HepG2 (cell line): ENCODE measurements at regions not wholly inside any gene's neighbourhood (a gene's known extent, or its start where the extent isn't known, plus 50 kb on each side); places are given as distances from the start of the nearest gene placed in this dataset.

Experiments
- ATAC-seq: fragments of 200-7000 bp; cut with Tn5 transposase; 3 replicates; pipeline ENCODE4 v1.9.1; 2020; ENCODE audit warnings: mild to moderate bottlenecking, moderate library complexity
- BruUV-seq: library from RNA; stranded (reverse); fragments of 400-500 nt; replicated peaks from 2 replicates; lab custom pipeline; 2021; lab: Mats Ljungman, UMichigan
- CTCF ChIA-PET: fragments of 300-600 bp; formaldehyde crosslinking; extraction: SDS; loops from one replicate; lab custom pipeline; 2021; ENCODE audit warnings: low total read pairs, inconsistent platforms, low intra/inter-chr PET ratio; lab: Yijun Ruan, JAX
- POLR2A ChIA-PET: fragments of 350-600 bp; sonication (Branson Sonifier 250); formaldehyde crosslinking; loops from one replicate; lab custom pipeline; 2020; ENCODE audit warnings: antibody characterized with exemption, inconsistent platforms; lab: Yijun Ruan, JAX
- DNase-seq: peaks from one replicate; pipeline ENCODE4 v3.0.0-alpha.2; 2015; ENCODE audit warnings: low spot score
- FAIRE-seq: peaks from 3 replicates; lab custom pipeline; 2011; peaks lifted over from hg19 to GRCh38; lab: Jason Lieb, UNC
- H2AFZ ChIP-seq: one replicate; pipeline ENCODE4 v1.6.1; 2011; ENCODE audit warnings: low read length, inconsistent platforms
- H3K27ac ChIP-seq: fragments of 300-600 bp; 3 replicates; pipeline ENCODE4 v1.8.0; 2011; ENCODE audit warnings: mixed run types, mild to moderate bottlenecking, mixed read lengths, low read length, inconsistent platforms; ENCODE audit not compliant: insufficient read depth; ENCODE audit errors: extremely low read length
- H3K27me3 ChIP-seq, 2 experiments: fragments of 200-600 bp in 1 of 2; 2 replicates in 1 of 2; 3 replicates in 1 of 2; pipeline versions ENCODE4 v1.6.0 to v1.8.0; 2011; ENCODE audit warnings: low read length in 2 of 2, mild to moderate bottlenecking in 2 of 2, moderate library complexity in 2 of 2, inconsistent platforms in 1 of 2; ENCODE audit not compliant: insufficient read depth in 2 of 2, control insufficient read depth in 1 of 2
- H3K36me3 ChIP-seq, 2 experiments: fragments of 200-600 bp in 1 of 2; replicated peaks in 1 of 2; 2 replicates in 1 of 2; 3 replicates in 1 of 2; pipeline versions ENCODE4 v1.5.1 to v1.8.0; 2011; ENCODE audit warnings: low read length in 2 of 2, inconsistent platforms in 1 of 2; ENCODE audit not compliant: insufficient read depth in 2 of 2, control insufficient read depth in 1 of 2
- H3K4me1 ChIP-seq: 2 replicates; pipeline ENCODE4 v1.5.1; 2012; ENCODE audit warnings: low read length, inconsistent platforms; ENCODE audit not compliant: insufficient read depth
- H3K4me2 ChIP-seq: 2 replicates; pipeline ENCODE4 v1.6.0; 2011; ENCODE audit warnings: low read depth, low read length, inconsistent platforms
- H3K4me3 ChIP-seq, 3 experiments: fragments of 200-600 bp in 1 of 3; sonication (generic), shearing (Covaris generic) in 1 of 3; replicated peaks in 1 of 3; 2 replicates each; pipeline ENCODE4 v1.5.1; 2011 to 2016; ENCODE audit warnings: low read length in 3 of 3, inconsistent platforms in 2 of 3, low read depth in 2 of 3, mild to moderate bottlenecking in 2 of 3, control low read depth in 1 of 3, mixed read lengths in 1 of 3; ENCODE audit not compliant: insufficient read depth in 1 of 3
- H3K79me2 ChIP-seq: one replicate; pipeline ENCODE4 v1.6.1; 2011; ENCODE audit warnings: low read length, inconsistent platforms; ENCODE audit not compliant: insufficient read depth
- H3K9ac ChIP-seq: 2 replicates; pipeline ENCODE4 v1.6.0; 2011; ENCODE audit warnings: mild to moderate bottlenecking, low read depth, low read length, inconsistent platforms; ENCODE audit not compliant: insufficient read depth
- H3K9me3 ChIP-seq: 2 replicates; pipeline ENCODE4 v1.5.1; 2012; ENCODE audit warnings: mild to moderate bottlenecking, low read length
- H4K20me1 ChIP-seq: 2 replicates; pipeline ENCODE4 v1.6.0; 2011; ENCODE audit warnings: inconsistent platforms, mild to moderate bottlenecking, low read length, moderate library complexity; ENCODE audit not compliant: insufficient read depth
- KDM5B ChIP-seq: sonication (generic); formaldehyde crosslinking; IDR thresholded peaks from 2 replicates; pipeline ENCODE4 v1.4.0; 2020; ENCODE audit warnings: missing genetic modification reagents, mild to moderate bottlenecking, borderline replicate concordance
- SIX1 ChIP-seq: sonication (generic); formaldehyde crosslinking; IDR thresholded peaks from 2 replicates; pipeline ENCODE4 v1.4.0; 2020; ENCODE audit warnings: missing genetic modification reagents, borderline replicate concordance
- ZBTB1 ChIP-seq: sonication (generic); formaldehyde crosslinking; IDR thresholded peaks from 2 replicates; pipeline ENCODE4 v1.4.0; 2020; ENCODE audit warnings: missing genetic modification reagents, borderline replicate concordance
- ZBTB25 ChIP-seq: IDR thresholded peaks from 2 replicates; pipeline ENCODE4 v1.6.1; 2018; ENCODE audit warnings: missing genetic modification reagents
- ZBTB4 ChIP-seq: sonication (generic); formaldehyde crosslinking; IDR thresholded peaks from 2 replicates; pipeline ENCODE4 v1.4.0; 2020; ENCODE audit warnings: missing genetic modification reagents, mild to moderate bottlenecking, borderline replicate concordance
- WGBS: methylation state at CpG from one replicate; pipeline ENCODE4 v1.1.6; 2017; ENCODE audit warnings: low lambda C conversion rate; 5-methylcytosine and 5-hydroxymethylcytosine counted together
- in situ Hi-C: cut with HindIII; loops from 2 replicates; pipeline ENCODE4 v1.10.0; 2017; ENCODE audit warnings: low pct_unique_long_range_greater_than_20kb; ENCODE audit not compliant: extremely low pct_ligation_motif_present
- intact Hi-C: fragments of 100-400 bp; cut with micrococcal nuclease; formaldehyde crosslinking; loops from one replicate; pipeline ENCODE4 v1.10.0; 2022; ENCODE audit not compliant: unreplicated experiment
- TF ChIP-seq, protein P1 (sequence below): sonication (generic); formaldehyde crosslinking; IDR thresholded peaks from 2 replicates; pipeline ENCODE4 v1.5.1; 2020; ENCODE audit warnings: mild to moderate bottlenecking, missing genetic modification reagents, borderline replicate concordance
- TF ChIP-seq, protein P2 (sequence below): sonication (generic); formaldehyde crosslinking; IDR thresholded peaks from 2 replicates; pipeline ENCODE4 v1.4.0; 2020; ENCODE audit warnings: mild to moderate bottlenecking, missing genetic modification reagents, borderline replicate concordance

DNA sequence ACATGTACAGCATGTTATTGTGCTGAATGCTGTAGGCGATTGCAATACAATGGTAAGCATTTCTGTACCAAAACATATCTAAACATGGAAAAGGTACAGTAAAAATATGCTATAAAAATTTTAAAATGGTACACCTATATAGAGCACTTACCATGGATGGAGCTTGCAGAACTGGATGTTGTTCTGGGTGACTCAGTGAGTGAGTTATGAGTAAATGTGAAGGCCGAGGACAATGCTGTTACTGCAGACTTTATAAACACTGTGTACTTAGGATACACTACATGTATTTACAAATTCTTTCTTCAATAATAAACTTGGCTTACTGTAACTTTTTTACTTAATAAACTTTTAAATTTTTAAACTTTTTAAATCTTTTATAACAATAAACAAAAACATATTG lies 473.4 kb upstream of the UBE2E3 start (continued):
- TF ChIP-seq ZBTB25 (CRISPR knock-in tag) (no peak), SIX1 (no peak)
- TF ChIP-seq, all 625 proteins: peak for 0

DNA sequence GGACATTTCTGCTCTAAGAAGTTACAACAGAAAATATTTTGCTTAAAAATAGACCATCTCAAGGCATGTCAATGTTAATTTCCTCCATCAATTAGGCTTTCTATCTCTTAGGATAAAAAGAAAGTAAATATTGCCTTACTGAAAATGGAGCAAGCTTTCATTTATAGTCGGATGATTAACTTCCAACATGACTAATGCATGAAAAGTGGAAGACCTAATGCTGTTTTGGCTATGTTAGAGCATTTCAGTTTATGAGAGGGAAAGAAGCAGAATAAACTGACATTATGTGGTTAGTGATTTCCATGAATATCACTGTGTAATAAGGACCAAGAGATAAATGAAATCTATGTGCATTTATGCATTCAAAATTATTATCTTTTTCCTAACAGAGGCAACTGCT lies 475.2 kb upstream of the UBE2E3 start:
- no peaks in the 10 kb centered on the region for H3K36me3 ChIP-seq
- no TSS peak for BruUV-seq
- no peak overlapping the region for H2AFZ ChIP-seq
- no peaks in the 10 kb centered on the region for H3K9me3 ChIP-seq
- no peaks in the 10 kb centered on the region for H4K20me1 ChIP-seq
- no peaks in the 10 kb centered on the region for H3K4me1 ChIP-seq
- H3K27ac ChIP-seq, result no peak overlapping the region
- 2% methylated on average over 1 of the region's 1 CpG for WGBS
- no peak overlapping the region for H3K4me3 ChIP-seq
- H3K4me2 ChIP-seq, result no peak overlapping the region
- in situ Hi-C loops, result no loop called here
- no peaks in the 10 kb centered on the region for H3K79me2 ChIP-seq
- POLR2A ChIA-PET, result no interaction called here
- no peak for ATAC-seq
- H3K9ac ChIP-seq, result no peak overlapping the region
- no peak for DNase-seq
- CTCF ChIA-PET, result no interaction called here
- intact Hi-C loops, result no loop called here
- no peaks in the 10 kb centered on the region for H3K27me3 ChIP-seq
- FAIRE-seq, result no peak
- TF ChIP-seq ZBTB1 (CRISPR knock-in tag) (no peak), KDM5B (CRISPR knock-in tag) (no peak), ZBTB4 (CRISPR knock-in tag) (no peak)
- TF ChIP-seq, protein P1, sequence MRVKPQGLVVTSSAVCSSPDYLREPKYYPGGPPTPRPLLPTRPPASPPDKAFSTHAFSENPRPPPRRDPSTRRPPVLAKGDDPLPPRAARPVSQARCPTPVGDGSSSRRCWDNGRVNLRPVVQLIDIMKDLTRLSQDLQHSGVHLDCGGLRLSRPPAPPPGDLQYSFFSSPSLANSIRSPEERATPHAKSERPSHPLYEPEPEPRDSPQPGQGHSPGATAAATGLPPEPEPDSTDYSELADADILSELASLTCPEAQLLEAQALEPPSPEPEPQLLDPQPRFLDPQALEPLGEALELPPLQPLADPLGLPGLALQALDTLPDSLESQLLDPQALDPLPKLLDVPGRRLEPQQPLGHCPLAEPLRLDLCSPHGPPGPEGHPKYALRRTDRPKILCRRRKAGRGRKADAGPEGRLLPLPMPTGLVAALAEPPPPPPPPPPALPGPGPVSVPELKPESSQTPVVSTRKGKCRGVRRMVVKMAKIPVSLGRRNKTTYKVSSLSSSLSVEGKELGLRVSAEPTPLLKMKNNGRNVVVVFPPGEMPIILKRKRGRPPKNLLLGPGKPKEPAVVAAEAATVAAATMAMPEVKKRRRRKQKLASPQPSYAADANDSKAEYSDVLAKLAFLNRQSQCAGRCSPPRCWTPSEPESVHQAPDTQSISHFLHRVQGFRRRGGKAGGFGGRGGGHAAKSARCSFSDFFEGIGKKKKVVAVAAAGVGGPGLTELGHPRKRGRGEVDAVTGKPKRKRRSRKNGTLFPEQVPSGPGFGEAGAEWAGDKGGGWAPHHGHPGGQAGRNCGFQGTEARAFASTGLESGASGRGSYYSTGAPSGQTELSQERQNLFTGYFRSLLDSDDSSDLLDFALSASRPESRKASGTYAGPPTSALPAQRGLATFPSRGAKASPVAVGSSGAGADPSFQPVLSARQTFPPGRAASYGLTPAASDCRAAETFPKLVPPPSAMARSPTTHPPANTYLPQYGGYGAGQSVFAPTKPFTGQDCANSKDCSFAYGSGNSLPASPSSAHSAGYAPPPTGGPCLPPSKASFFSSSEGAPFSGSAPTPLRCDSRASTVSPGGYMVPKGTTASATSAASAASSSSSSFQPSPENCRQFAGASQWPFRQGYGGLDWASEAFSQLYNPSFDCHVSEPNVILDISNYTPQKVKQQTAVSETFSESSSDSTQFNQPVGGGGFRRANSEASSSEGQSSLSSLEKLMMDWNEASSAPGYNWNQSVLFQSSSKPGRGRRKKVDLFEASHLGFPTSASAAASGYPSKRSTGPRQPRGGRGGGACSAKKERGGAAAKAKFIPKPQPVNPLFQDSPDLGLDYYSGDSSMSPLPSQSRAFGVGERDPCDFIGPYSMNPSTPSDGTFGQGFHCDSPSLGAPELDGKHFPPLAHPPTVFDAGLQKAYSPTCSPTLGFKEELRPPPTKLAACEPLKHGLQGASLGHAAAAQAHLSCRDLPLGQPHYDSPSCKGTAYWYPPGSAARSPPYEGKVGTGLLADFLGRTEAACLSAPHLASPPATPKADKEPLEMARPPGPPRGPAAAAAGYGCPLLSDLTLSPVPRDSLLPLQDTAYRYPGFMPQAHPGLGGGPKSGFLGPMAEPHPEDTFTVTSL (CRISPR knock-in tag), result no peak
- TF ChIP-seq, protein P2, sequence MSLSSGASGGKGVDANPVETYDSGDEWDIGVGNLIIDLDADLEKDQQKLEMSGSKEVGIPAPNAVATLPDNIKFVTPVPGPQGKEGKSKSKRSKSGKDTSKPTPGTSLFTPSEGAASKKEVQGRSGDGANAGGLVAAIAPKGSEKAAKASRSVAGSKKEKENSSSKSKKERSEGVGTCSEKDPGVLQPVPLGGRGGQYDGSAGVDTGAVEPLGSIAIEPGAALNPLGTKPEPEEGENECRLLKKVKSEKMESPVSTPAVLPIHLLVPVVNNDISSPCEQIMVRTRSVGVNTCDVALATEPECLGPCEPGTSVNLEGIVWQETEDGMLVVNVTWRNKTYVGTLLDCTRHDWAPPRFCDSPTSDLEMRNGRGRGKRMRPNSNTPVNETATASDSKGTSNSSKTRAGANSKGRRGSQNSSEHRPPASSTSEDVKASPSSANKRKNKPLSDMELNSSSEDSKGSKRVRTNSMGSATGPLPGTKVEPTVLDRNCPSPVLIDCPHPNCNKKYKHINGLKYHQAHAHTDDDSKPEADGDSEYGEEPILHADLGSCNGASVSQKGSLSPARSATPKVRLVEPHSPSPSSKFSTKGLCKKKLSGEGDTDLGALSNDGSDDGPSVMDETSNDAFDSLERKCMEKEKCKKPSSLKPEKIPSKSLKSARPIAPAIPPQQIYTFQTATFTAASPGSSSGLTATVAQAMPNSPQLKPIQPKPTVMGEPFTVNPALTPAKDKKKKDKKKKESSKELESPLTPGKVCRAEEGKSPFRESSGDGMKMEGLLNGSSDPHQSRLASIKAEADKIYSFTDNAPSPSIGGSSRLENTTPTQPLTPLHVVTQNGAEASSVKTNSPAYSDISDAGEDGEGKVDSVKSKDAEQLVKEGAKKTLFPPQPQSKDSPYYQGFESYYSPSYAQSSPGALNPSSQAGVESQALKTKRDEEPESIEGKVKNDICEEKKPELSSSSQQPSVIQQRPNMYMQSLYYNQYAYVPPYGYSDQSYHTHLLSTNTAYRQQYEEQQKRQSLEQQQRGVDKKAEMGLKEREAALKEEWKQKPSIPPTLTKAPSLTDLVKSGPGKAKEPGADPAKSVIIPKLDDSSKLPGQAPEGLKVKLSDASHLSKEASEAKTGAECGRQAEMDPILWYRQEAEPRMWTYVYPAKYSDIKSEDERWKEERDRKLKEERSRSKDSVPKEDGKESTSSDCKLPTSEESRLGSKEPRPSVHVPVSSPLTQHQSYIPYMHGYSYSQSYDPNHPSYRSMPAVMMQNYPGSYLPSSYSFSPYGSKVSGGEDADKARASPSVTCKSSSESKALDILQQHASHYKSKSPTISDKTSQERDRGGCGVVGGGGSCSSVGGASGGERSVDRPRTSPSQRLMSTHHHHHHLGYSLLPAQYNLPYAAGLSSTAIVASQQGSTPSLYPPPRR (CRISPR knock-in tag), result no peak
